Upper lobe of left lung (tissue), 4 donors: ENCODE measurements at regions not wholly inside any gene's neighbourhood (a gene's known extent, or its start where the extent isn't known, plus 50 kb on each side); places are given as distances from the start of the nearest gene placed in this dataset.

Experiments
- CTCF ChIP-seq, 6 experiments: fragments of 450-650 bp in 4 of 6; fragments of 200-600 bp in 2 of 6; sonication (generic) in 2 of 6; IDR thresholded peaks; one replicate each; pipeline ENCODE4 v1.5.1; 2016 to 2019; ENCODE audit warnings: antibody characterized with exemption in 6 of 6
- POLR2A ChIP-seq, 4 donors: fragments of 450-650 bp; IDR thresholded peaks; one replicate each; pipeline ENCODE4 v1.5.1; 2016 to 2017; ENCODE audit warnings: antibody characterized with exemption in 4 of 4, mild to moderate bottlenecking in 2 of 4
- POLR2AphosphoS5 ChIP-seq, 2 donors: sonication (generic); formaldehyde crosslinking; IDR thresholded peaks; one replicate each; pipeline ENCODE4 v1.5.1; 2017; ENCODE audit warnings: antibody characterized with exemption in 2 of 2

- TF ChIP-seq POLR2A (IDR thresholded peaks at IDR 0.05) (no peak), CTCF (IDR thresholded peaks at IDR 0.05) (no peak), POLR2AphosphoS5 (IDR thresholded peaks at IDR 0.05) (no peak)
These were observed 130.0 kb upstream of the UST start for GRCh38 chr6:148616841-148617240.
